Keratinocyte (primary cell): ENCODE measurements at regions not wholly inside any gene's neighbourhood (a gene's known extent, or its start where the extent isn't known, plus 50 kb on each side); places are given as distances from the start of the nearest gene placed in this dataset.
"Not testable (repeated sequence)": the region's sequence is repeated elsewhere in the genome, so short reads cannot be mapped to it uniquely, and the experiment has no call there.

Experiments used
- EZH2 ChIP-seq: IDR thresholded peaks from one replicate; pipeline ENCODE4 v1.6.1; 2012; ENCODE audit warnings: inconsistent platforms, mild to moderate bottlenecking, low read length, moderate library complexity
- TF ChIP-seq, protein P1 (sequence below), 3 experiments: IDR thresholded peaks in 1 of 3; conservative IDR thresholded peaks in 1 of 3; optimal IDR thresholded peaks in 1 of 3; 2 replicates in 2 of 3; 3 replicates in 1 of 3; pipeline versions ENCODE3 to v1.5.1; 2011; ENCODE audit warnings: low read length in 3 of 3, mild to moderate bottlenecking in 3 of 3, moderate library complexity in 2 of 3, control low read depth in 1 of 3, inconsistent platforms in 1 of 3; ENCODE audit not compliant: insufficient read depth in 2 of 3; ENCODE audit errors: extremely low read depth in 1 of 3

GRCh38 chr6:15931697-15932096 lies 197.2 kb upstream of the MYLIP start:
- TF ChIP-seq, protein P1, sequence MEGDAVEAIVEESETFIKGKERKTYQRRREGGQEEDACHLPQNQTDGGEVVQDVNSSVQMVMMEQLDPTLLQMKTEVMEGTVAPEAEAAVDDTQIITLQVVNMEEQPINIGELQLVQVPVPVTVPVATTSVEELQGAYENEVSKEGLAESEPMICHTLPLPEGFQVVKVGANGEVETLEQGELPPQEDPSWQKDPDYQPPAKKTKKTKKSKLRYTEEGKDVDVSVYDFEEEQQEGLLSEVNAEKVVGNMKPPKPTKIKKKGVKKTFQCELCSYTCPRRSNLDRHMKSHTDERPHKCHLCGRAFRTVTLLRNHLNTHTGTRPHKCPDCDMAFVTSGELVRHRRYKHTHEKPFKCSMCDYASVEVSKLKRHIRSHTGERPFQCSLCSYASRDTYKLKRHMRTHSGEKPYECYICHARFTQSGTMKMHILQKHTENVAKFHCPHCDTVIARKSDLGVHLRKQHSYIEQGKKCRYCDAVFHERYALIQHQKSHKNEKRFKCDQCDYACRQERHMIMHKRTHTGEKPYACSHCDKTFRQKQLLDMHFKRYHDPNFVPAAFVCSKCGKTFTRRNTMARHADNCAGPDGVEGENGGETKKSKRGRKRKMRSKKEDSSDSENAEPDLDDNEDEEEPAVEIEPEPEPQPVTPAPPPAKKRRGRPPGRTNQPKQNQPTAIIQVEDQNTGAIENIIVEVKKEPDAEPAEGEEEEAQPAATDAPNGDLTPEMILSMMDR (optimal IDR thresholded peaks at IDR 0.05 in 1 of 3, IDR thresholded peaks at IDR 0.05 in 1 of 3, conservative IDR thresholded peaks at IDR 0.05 in 1 of 3; ENCODE audit: extremely low read depth in 1 of 3, insufficient read depth in 2 of 3, low read length in 3 of 3) = not testable (repeated sequence)
- not testable (repeated sequence) for TF ChIP-seq EZH2
